GM21529 (cell line): ENCODE measurements at regions not wholly inside any gene's neighbourhood (a gene's known extent, or its start where the extent isn't known, plus 50 kb on each side); places are given as distances from the start of the nearest gene placed in this dataset.

ENCODE experiments used
- ATAC-seq: cut with Tn5 transposase; IDR thresholded peaks from one replicate; pipeline ENCODE4 v1.9.1; 2021; ENCODE audit not compliant: unreplicated experiment

- ATAC-seq: peak; percentile 96
Measured at GRCh38 chr7:86949052-86949778, 110.2 kb downstream of the ELAPOR2 start.

GRCh38 chr7:86947929-86948328, 111.5 kb downstream of the ELAPOR2 start:
- ATAC-seq: no peak

GRCh38 chr7:86943447-86943846, 116.0 kb downstream of the ELAPOR2 start:
- ATAC-seq: no peak

GRCh38 chr7:86942995-86943394, 116.5 kb downstream of the ELAPOR2 start:
- ATAC-seq: no peak

- ATAC-seq: no peak
Measured at GRCh38 chr7:86942081-86942480, 117.4 kb downstream of the ELAPOR2 start.

- ATAC-seq: peak; percentile 92
Measured at GRCh38 chr7:86939197-86939814, 120.1 kb downstream of the ELAPOR2 start.

- ATAC-seq: no peak
Measured at GRCh38 chr7:86937363-86937878, 122.0 kb downstream of the ELAPOR2 start.

- no peak for ATAC-seq
Measured at GRCh38 chr7:86933295-86933845, 126.1 kb downstream of the ELAPOR2 start.

GRCh38 chr7:86932038-86932512, 127.4 kb downstream of the ELAPOR2 start:
- no peak for ATAC-seq

- peak; percentile 41 for ATAC-seq
Measured at GRCh38 chr7:86931439-86931838, 128.0 kb downstream of the ELAPOR2 start.

GRCh38 chr7:86930554-86931307, 128.7 kb downstream of the ELAPOR2 start:
- no peak for ATAC-seq

- peak; percentile 47 for ATAC-seq
Measured at GRCh38 chr7:86929293-86930109, 130.0 kb downstream of the ELAPOR2 start.

- no peak for ATAC-seq
Measured at GRCh38 chr7:86928308-86928707, 131.1 kb downstream of the ELAPOR2 start.

GRCh38 chr7:86926732-86927131, 132.7 kb downstream of the ELAPOR2 start:
- ATAC-seq: peak; percentile 67

GRCh38 chr7:86925221-86925620, 134.2 kb downstream of the ELAPOR2 start:
- no peak for ATAC-seq

- no peak for ATAC-seq
Measured at GRCh38 chr7:86923527-86923926, 135.9 kb downstream of the ELAPOR2 start.

GRCh38 chr7:86920154-86920553, 139.3 kb downstream of the ELAPOR2 start:
- ATAC-seq: no peak

GRCh38 chr7:86918245-86918644, 141.2 kb downstream of the ELAPOR2 start:
- ATAC-seq: no peak

- no peak for ATAC-seq
Measured at GRCh38 chr7:86916277-86916825, 143.1 kb downstream of the ELAPOR2 start.

GRCh38 chr7:86914551-86914950, 144.9 kb downstream of the ELAPOR2 start:
- no peak for ATAC-seq
